ENCODE measurements at regions not wholly inside any gene's neighbourhood (a gene's known extent, or its start where the extent isn't known, plus 50 kb on each side); places are given as distances from the start of the nearest gene placed in this dataset.

- H3K27me3 ChIP-seq (ENCODE audit: low read depth, low read length), result no peaks in the 10 kb centered on the region
- H3K27ac ChIP-seq (ENCODE audit: low read length), result no peak overlapping the region
- H2AFZ ChIP-seq (ENCODE audit: low read depth, low read length), result no peak overlapping the region
- H3K36me3 ChIP-seq (replicated peaks; ENCODE audit: low read depth, low read length), result no peaks in the 10 kb centered on the region
- H3K4me2 ChIP-seq (ENCODE audit: low read length), result no peak overlapping the region
- H3K79me2 ChIP-seq (ENCODE audit: low read length), result no peaks in the 10 kb centered on the region
- H3K4me1 ChIP-seq (ENCODE audit: low read length), result peaks cover 27% of the 10 kb centered on the region
- no peaks in the 10 kb centered on the region for H4K20me1 ChIP-seq (ENCODE audit: insufficient read depth, low read length)
- no peak overlapping the region for H3K4me3 ChIP-seq (ENCODE audit: low read length)
- H3K9me3 ChIP-seq (ENCODE audit: insufficient read depth, low read length), result peaks cover 23% of the 10 kb centered on the region; the same call in 1 of the 2 replicates
- H3K9ac ChIP-seq (ENCODE audit: low read length), result no peak overlapping the region
- TF ChIP-seq CTCF (IDR thresholded peaks at IDR 0.05; ENCODE audit: low read depth, low read length) (no peak), EZH2phosphoT487 (IDR thresholded peaks at IDR 0.05; ENCODE audit: low read depth) (no peak)
These were observed 77.1 kb upstream of the FIBIN start for GRCh38 chr11:26916805-26917204.

GRCh38 chr11:26928582-26928981 lies 65.3 kb upstream of the FIBIN start:
- H4K20me1 ChIP-seq (ENCODE audit: insufficient read depth, low read length), result no peaks in the 10 kb centered on the region
- no peak for TF ChIP-seq EZH2phosphoT487 (IDR thresholded peaks at IDR 0.05; ENCODE audit: low read depth)
- TF ChIP-seq CTCF (IDR thresholded peaks at IDR 0.05; ENCODE audit: low read depth, low read length), result no peak
- H3K9me3 ChIP-seq (ENCODE audit: insufficient read depth, low read length), result peaks cover 9% of the 10 kb centered on the region; the same call in 1 of the 2 replicates
- no peak overlapping the region for H3K27ac ChIP-seq (ENCODE audit: low read length)
- no peak overlapping the region for H3K9ac ChIP-seq (ENCODE audit: low read length)
- no peak overlapping the region for H2AFZ ChIP-seq (ENCODE audit: low read depth, low read length)
- no peak overlapping the region for H3K4me2 ChIP-seq (ENCODE audit: low read length)
- H3K4me3 ChIP-seq (ENCODE audit: low read length), result no peak overlapping the region
- no peaks in the 10 kb centered on the region for H3K27me3 ChIP-seq (ENCODE audit: low read depth, low read length)
- no peaks in the 10 kb centered on the region for H3K4me1 ChIP-seq (ENCODE audit: low read length)
- no peaks in the 10 kb centered on the region for H3K79me2 ChIP-seq (ENCODE audit: low read length)
- H3K36me3 ChIP-seq (replicated peaks; ENCODE audit: low read depth, low read length), result no peaks in the 10 kb centered on the region

- no peak overlapping the region for H2AFZ ChIP-seq (ENCODE audit: low read depth, low read length)
- no peak overlapping the region for H3K9ac ChIP-seq (ENCODE audit: low read length)
- H3K9me3 ChIP-seq (ENCODE audit: insufficient read depth, low read length), result peaks cover 9% of the 10 kb centered on the region; the same call in 1 of the 2 replicates
- H3K4me3 ChIP-seq (ENCODE audit: low read length), result no peak overlapping the region
- H3K4me2 ChIP-seq (ENCODE audit: low read length), result no peak overlapping the region
- no peaks in the 10 kb centered on the region for H3K36me3 ChIP-seq (replicated peaks; ENCODE audit: low read depth, low read length)
- no peaks in the 10 kb centered on the region for H3K79me2 ChIP-seq (ENCODE audit: low read length)
- no peaks in the 10 kb centered on the region for H3K4me1 ChIP-seq (ENCODE audit: low read length)
- TF ChIP-seq EZH2phosphoT487 (IDR thresholded peaks at IDR 0.05; ENCODE audit: low read depth) (no peak), CTCF (IDR thresholded peaks at IDR 0.05; ENCODE audit: low read depth, low read length) (no peak)
- H4K20me1 ChIP-seq (ENCODE audit: insufficient read depth, low read length), result no peaks in the 10 kb centered on the region
- no peak overlapping the region for H3K27ac ChIP-seq (ENCODE audit: low read length)
- no peaks in the 10 kb centered on the region for H3K27me3 ChIP-seq (ENCODE audit: low read depth, low read length)
These were observed 64.0 kb upstream of the FIBIN start for GRCh38 chr11:26929806-26930517.

- no peak overlapping the region for H3K4me3 ChIP-seq (ENCODE audit: low read length)
- no peak overlapping the region for H2AFZ ChIP-seq (ENCODE audit: low read depth, low read length)
- no peaks in the 10 kb centered on the region for H3K4me1 ChIP-seq (ENCODE audit: low read length)
- no peak overlapping the region for H3K9ac ChIP-seq (ENCODE audit: low read length)
- no peaks in the 10 kb centered on the region for H4K20me1 ChIP-seq (ENCODE audit: insufficient read depth, low read length)
- no peak overlapping the region for H3K4me2 ChIP-seq (ENCODE audit: low read length)
- TF ChIP-seq CTCF (IDR thresholded peaks at IDR 0.05; ENCODE audit: low read depth, low read length) (no peak), EZH2phosphoT487 (IDR thresholded peaks at IDR 0.05; ENCODE audit: low read depth) (no peak)
- H3K79me2 ChIP-seq (ENCODE audit: low read length), result no peaks in the 10 kb centered on the region
- no peaks in the 10 kb centered on the region for H3K27me3 ChIP-seq (ENCODE audit: low read depth, low read length)
- H3K9me3 ChIP-seq (ENCODE audit: insufficient read depth, low read length), result peaks cover 9% of the 10 kb centered on the region; the same call in 1 of the 2 replicates
- no peaks in the 10 kb centered on the region for H3K36me3 ChIP-seq (replicated peaks; ENCODE audit: low read depth, low read length)
- no peak overlapping the region for H3K27ac ChIP-seq (ENCODE audit: low read length)
These were observed 63.2 kb upstream of the FIBIN start for GRCh38 chr11:26930518-26931247.
